ENCODE measurements at regions not wholly inside any gene's neighbourhood (a gene's known extent, or its start where the extent isn't known, plus 50 kb on each side); places are given as distances from the start of the nearest gene placed in this dataset.

DNA sequence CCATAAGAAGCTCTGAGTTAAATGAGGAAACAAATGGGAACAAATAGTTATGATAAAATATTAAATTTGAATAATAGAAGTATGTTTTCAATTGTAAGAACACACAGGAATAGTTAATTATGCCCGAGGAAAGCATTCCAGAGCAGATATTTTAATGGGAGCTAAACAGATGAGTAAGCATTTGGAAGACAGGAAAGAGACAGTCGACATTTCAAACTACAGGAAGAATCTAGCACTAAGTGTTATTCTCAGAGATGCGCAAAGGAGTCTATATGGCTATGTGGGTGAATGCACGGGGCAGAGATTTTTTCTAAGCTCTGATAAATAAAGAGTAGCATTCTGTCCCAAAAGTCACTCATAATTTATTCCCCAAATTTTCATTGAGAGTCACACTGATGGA lies 64.5 kb upstream of the SSTR1 start:
- TF ChIP-seq, protein P1, sequence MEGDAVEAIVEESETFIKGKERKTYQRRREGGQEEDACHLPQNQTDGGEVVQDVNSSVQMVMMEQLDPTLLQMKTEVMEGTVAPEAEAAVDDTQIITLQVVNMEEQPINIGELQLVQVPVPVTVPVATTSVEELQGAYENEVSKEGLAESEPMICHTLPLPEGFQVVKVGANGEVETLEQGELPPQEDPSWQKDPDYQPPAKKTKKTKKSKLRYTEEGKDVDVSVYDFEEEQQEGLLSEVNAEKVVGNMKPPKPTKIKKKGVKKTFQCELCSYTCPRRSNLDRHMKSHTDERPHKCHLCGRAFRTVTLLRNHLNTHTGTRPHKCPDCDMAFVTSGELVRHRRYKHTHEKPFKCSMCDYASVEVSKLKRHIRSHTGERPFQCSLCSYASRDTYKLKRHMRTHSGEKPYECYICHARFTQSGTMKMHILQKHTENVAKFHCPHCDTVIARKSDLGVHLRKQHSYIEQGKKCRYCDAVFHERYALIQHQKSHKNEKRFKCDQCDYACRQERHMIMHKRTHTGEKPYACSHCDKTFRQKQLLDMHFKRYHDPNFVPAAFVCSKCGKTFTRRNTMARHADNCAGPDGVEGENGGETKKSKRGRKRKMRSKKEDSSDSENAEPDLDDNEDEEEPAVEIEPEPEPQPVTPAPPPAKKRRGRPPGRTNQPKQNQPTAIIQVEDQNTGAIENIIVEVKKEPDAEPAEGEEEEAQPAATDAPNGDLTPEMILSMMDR (IDR thresholded peaks at IDR 0.05; ENCODE audit: control insufficient read depth, extremely low read depth, insufficient read depth): no peak
- DNase-seq (ENCODE audit: low read depth): no peak
- H3K4me3 ChIP-seq (ENCODE audit: low read depth, low read length): no peak overlapping the region

DNA sequence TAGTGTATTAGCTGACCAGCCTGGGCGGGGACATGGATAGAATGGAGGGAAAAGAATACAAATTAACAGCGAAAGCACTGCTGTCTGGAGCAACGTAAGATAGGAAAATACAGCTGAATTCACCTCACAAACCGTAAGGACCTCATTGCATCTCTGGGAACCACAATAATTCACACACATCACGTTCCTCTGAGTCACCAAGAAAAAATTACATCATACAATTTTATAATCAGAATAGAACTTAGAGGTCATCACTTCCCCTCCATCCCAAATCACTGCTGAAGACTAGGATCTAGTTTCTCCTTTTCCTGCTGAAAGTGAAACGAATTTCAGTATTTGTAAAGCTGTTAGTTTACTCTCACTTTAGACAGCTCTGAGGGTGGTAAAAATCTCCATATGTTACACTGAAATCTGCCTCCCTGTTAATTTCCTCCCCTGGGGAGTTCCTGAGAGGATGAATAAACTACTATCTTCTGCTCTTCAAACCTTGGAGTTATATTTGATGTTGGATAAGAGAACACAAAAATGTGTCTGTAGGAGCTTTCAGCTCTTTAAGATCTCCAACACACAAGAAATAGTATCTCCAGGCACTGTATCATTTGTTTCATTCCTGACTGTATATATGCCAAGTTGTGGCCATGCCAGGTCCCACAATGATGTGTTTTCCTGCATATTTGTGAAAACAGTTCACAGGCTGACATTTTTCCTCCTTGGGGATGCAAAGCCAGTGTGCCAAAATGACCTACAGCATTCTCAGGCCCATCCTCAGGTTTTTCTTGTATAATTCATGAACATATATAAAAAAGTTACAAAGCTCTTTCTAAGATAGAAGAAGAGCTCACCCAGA lies 63.8 kb upstream of the SSTR1 start:
- DNase-seq (ENCODE audit: low read depth): no peak
- TF ChIP-seq, protein P1 (IDR thresholded peaks at IDR 0.05; ENCODE audit: control insufficient read depth, extremely low read depth, insufficient read depth): no peak

DNA sequence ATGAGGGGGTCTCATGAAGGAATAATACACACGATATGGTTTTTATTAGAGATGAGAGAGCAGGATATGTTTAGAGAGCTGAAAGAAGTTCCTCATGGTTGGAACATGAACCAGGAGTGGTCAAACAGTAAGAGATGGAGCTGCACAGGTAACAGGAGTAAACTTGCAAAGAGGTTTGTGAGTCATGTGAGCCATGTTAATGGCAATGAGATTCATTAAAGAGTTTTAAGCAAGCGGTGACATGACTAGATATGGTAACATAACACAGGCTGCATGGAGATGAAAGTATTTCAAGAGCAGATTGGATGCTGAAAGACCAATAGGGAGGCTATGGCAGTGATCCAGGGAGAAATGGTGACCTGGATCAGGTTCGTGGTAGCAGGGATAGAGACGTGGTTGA lies 62.6 kb upstream of the SSTR1 start:
- H3K4me3 ChIP-seq (ENCODE audit: low read depth, low read length): no peak overlapping the region
- TF ChIP-seq, protein P1 (IDR thresholded peaks at IDR 0.05; ENCODE audit: control insufficient read depth, extremely low read depth, insufficient read depth): no peak
- DNase-seq (ENCODE audit: low read depth): no peak

More for the DNA sequence above, 63.8 kb upstream of the SSTR1 start:
- H3K4me3 ChIP-seq (ENCODE audit: low read depth, low read length): no peak overlapping the region

DNA sequence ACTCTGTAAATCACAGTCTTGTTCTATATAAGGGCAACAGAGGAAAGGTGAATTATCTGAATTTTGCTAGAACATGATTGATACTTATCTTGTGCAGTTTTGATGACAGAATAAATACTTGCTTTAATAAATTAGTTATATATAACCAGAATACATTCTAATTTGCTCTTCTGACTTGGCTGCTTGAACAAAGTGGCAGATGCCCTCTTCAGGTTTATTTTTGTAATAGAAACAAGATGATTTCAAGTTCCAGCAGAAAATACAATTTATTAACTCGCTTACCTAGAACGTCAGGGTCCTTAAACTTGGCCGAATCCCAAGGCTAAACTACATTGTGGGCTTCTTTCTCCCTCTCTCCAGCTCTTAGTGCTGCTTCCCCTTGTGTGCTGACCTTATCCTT lies 57.6 kb upstream of the SSTR1 start:
- TF ChIP-seq, protein P1 (IDR thresholded peaks at IDR 0.05; ENCODE audit: control insufficient read depth, extremely low read depth, insufficient read depth): no peak
- H3K4me3 ChIP-seq (ENCODE audit: low read depth, low read length): no peak overlapping the region
- DNase-seq (ENCODE audit: low read depth): no peak
